Nephron (organoid): ENCODE measurements at regions not wholly inside any gene's neighbourhood (a gene's known extent, or its start where the extent isn't known, plus 50 kb on each side); places are given as distances from the start of the nearest gene placed in this dataset.
A peak's percentile ranks its signal among the peaks of the same experiment; 100 is the strongest.
"Not testable (repeated sequence)": the region's sequence is repeated elsewhere in the genome, so short reads cannot be mapped to it uniquely, and the experiment has no call there.

Experiments
- H3K27ac Mint-ChIP-seq, 3 experiments: 2 replicates each; pipeline ENCODE4 v1.8.0; 2020; ENCODE audit warnings: mixed read lengths in 3 of 3, mild to moderate bottlenecking in 2 of 3, moderate library complexity in 1 of 3
- H3K27me3 Mint-ChIP-seq: 2 replicates; pipeline ENCODE4 v1.8.0; 2021; ENCODE audit warnings: low read depth, mild to moderate bottlenecking, moderate library complexity, mixed read lengths
- H3K36me3 Mint-ChIP-seq: 2 replicates; pipeline ENCODE4 v1.8.0; 2020; ENCODE audit warnings: low read depth, mixed read lengths
- H3K4me1 Mint-ChIP-seq: 2 replicates; pipeline ENCODE4 v1.8.0; 2020; ENCODE audit warnings: mixed read lengths
- H3K4me3 Mint-ChIP-seq, 3 experiments: 2 replicates each; pipeline ENCODE4 v1.8.0; 2020; ENCODE audit warnings: mild to moderate bottlenecking in 3 of 3, mixed read lengths in 3 of 3, moderate library complexity in 2 of 3
- H3K9me3 Mint-ChIP-seq: 2 replicates; pipeline ENCODE4 v1.8.0; 2020; ENCODE audit warnings: mixed read lengths
- CTCF ChIP-seq, 3 experiments: fragments of 200-600 bp; sonication (generic); IDR thresholded peaks; one replicate each; pipeline ENCODE4 v1.5.0; 2021; ENCODE audit warnings: antibody characterized with exemption in 3 of 3; ENCODE audit not compliant: unreplicated experiment in 3 of 3

- no peaks in the 10 kb centered on the region for H3K9me3 Mint-ChIP-seq
- H3K27ac Mint-ChIP-seq = no peak overlapping the region
- H3K4me3 Mint-ChIP-seq = no peak overlapping the region
- peak in 1 of 3 experiments; percentile 8 for TF ChIP-seq CTCF (IDR thresholded peaks at IDR 0.05; ENCODE audit: unreplicated experiment in 3 of 3)
- no peaks in the 10 kb centered on the region for H3K27me3 Mint-ChIP-seq
- no peaks in the 10 kb centered on the region for H3K36me3 Mint-ChIP-seq
- H3K4me1 Mint-ChIP-seq = no peaks in the 10 kb centered on the region
Measured at GRCh38 chr18:75854174-75854573, 426.7 kb upstream of the SMIM21 start.

- no peaks in the 10 kb centered on the region for H3K36me3 Mint-ChIP-seq
- H3K27me3 Mint-ChIP-seq = peaks cover 4% of the 10 kb centered on the region
- TF ChIP-seq CTCF (IDR thresholded peaks at IDR 0.05; ENCODE audit: unreplicated experiment in 3 of 3) = no peak
- H3K9me3 Mint-ChIP-seq = peaks cover 6% of the 10 kb centered on the region
- H3K4me1 Mint-ChIP-seq = no peaks in the 10 kb centered on the region
- no peak overlapping the region for H3K27ac Mint-ChIP-seq
- peak overlapping the region in 2 of 3 experiments; percentile 38 to 69 for H3K4me3 Mint-ChIP-seq
Measured at GRCh38 chr18:75846321-75846720, 418.8 kb upstream of the SMIM21 start.

- Mint-ChIP-seq H3K4me3 (no peak overlapping the region), H3K27ac (no peak overlapping the region), H3K27me3 (peaks cover 4% of the 10 kb centered on the region), H3K36me3 (no peaks in the 10 kb centered on the region), H3K4me1 (no peaks in the 10 kb centered on the region), H3K9me3 (peaks cover 6% of the 10 kb centered on the region)
- no peak for TF ChIP-seq CTCF (IDR thresholded peaks at IDR 0.05; ENCODE audit: unreplicated experiment in 3 of 3)
Measured at GRCh38 chr18:75845413-75845812, 417.9 kb upstream of the SMIM21 start.

GRCh38 chr18:75844146-75844545 is 416.6 kb upstream of the SMIM21 start:
- no peak overlapping the region for H3K27ac Mint-ChIP-seq
- H3K9me3 Mint-ChIP-seq = peaks cover 6% of the 10 kb centered on the region
- H3K36me3 Mint-ChIP-seq = no peaks in the 10 kb centered on the region
- no peaks in the 10 kb centered on the region for H3K4me1 Mint-ChIP-seq
- H3K4me3 Mint-ChIP-seq = no peak overlapping the region
- H3K27me3 Mint-ChIP-seq = peaks cover 4% of the 10 kb centered on the region
- no peak for TF ChIP-seq CTCF (IDR thresholded peaks at IDR 0.05; ENCODE audit: unreplicated experiment in 3 of 3)

GRCh38 chr18:75840131-75840530 is 412.6 kb upstream of the SMIM21 start:
- Mint-ChIP-seq H3K27me3 (peaks cover 9% of the 10 kb centered on the region), H3K4me3 (no peak overlapping the region), H3K4me1 (peaks cover 4% of the 10 kb centered on the region), H3K36me3 (no peaks in the 10 kb centered on the region), H3K9me3 (no peaks in the 10 kb centered on the region), H3K27ac (no peak overlapping the region)
- no peak for TF ChIP-seq CTCF (IDR thresholded peaks at IDR 0.05; ENCODE audit: unreplicated experiment in 3 of 3)

- H3K4me3 Mint-ChIP-seq, H3K4me1 Mint-ChIP-seq, H3K36me3 Mint-ChIP-seq, H3K9me3 Mint-ChIP-seq, H3K27me3 Mint-ChIP-seq, H3K27ac Mint-ChIP-seq: not testable (repeated sequence)
Measured at GRCh38 chr18:75839686-75840085, 412.2 kb upstream of the SMIM21 start.
